Neuronal stem cell (in vitro differentiated cells): ENCODE measurements at regions not wholly inside any gene's neighbourhood (a gene's known extent, or its start where the extent isn't known, plus 50 kb on each side); places are given as distances from the start of the nearest gene placed in this dataset.

Experiments
- DNase-seq: peaks from one replicate; pipeline ENCODE4 v3.0.0-alpha.2; 2013; ENCODE audit warnings: low spot score
- H2AFZ ChIP-seq: one replicate; pipeline ENCODE4 v1.6.1; 2013; ENCODE audit warnings: mild to moderate bottlenecking, low read length, inconsistent platforms
- H2AK5ac ChIP-seq: 2 replicates; pipeline ENCODE4 v1.6.1; 2013; ENCODE audit warnings: low read depth, mild to moderate bottlenecking, inconsistent platforms, low read length, moderate library complexity, mixed read lengths
- H2BK120ac ChIP-seq: 2 replicates; pipeline ENCODE4 v1.6.1; 2013; ENCODE audit warnings: low read depth, mild to moderate bottlenecking, inconsistent platforms, low read length, moderate library complexity, mixed read lengths
- H2BK12ac ChIP-seq: one replicate; pipeline ENCODE4 v1.6.1; 2013; ENCODE audit warnings: low read length, inconsistent platforms
- H2BK15ac ChIP-seq: 2 replicates; pipeline ENCODE4 v1.6.1; 2013; ENCODE audit warnings: mild to moderate bottlenecking, low read length, inconsistent platforms, mixed read lengths
- H2BK5ac ChIP-seq: one replicate; pipeline ENCODE4 v1.6.1; 2013; ENCODE audit warnings: inconsistent platforms, mild to moderate bottlenecking, low read length, moderate library complexity
- H3K14ac ChIP-seq: one replicate; pipeline ENCODE4 v1.6.1; 2013; ENCODE audit warnings: low read length, inconsistent platforms
- H3K18ac ChIP-seq: 2 replicates; pipeline ENCODE4 v1.6.1; 2013; ENCODE audit warnings: low read length, inconsistent platforms
- H3K23ac ChIP-seq: 2 replicates; pipeline ENCODE4 v1.6.1; 2013; ENCODE audit warnings: low read depth, mild to moderate bottlenecking, mixed read lengths, low read length, inconsistent platforms; ENCODE audit not compliant: poor library complexity
- H3K27ac ChIP-seq: replicated peaks from 3 replicates; pipeline ENCODE4 v1.5.1; 2013; ENCODE audit warnings: low read length, inconsistent platforms
- H3K27me3 ChIP-seq, 3 experiments: 2 replicates each; pipeline ENCODE4 v1.6.1; 2013; ENCODE audit warnings: low read length in 3 of 3, mild to moderate bottlenecking in 2 of 3, inconsistent platforms in 1 of 3, low read depth in 1 of 3, mixed read lengths in 1 of 3, moderate library complexity in 1 of 3; ENCODE audit not compliant: control insufficient read depth in 3 of 3, insufficient read depth in 3 of 3
- H3K36me3 ChIP-seq, 2 donors: replicated peaks in 1 of 2; 2 replicates each; pipeline ENCODE4 v1.6.1; 2013; ENCODE audit warnings: low read length in 2 of 2; ENCODE audit not compliant: control insufficient read depth in 2 of 2, insufficient read depth in 2 of 2
- H3K4ac ChIP-seq: 2 replicates; pipeline ENCODE4 v1.6.1; 2013; ENCODE audit warnings: inconsistent platforms, mild to moderate bottlenecking, low read length, moderate library complexity
- H3K4me1 ChIP-seq, 2 donors: 1 replicate in 1 of 2; 2 replicates in 1 of 2; pipeline ENCODE4 v1.6.1; 2013; ENCODE audit warnings: low read length in 2 of 2, low read depth in 1 of 2; ENCODE audit not compliant: control insufficient read depth in 2 of 2, insufficient read depth in 1 of 2
- H3K4me2 ChIP-seq: one replicate; pipeline ENCODE4 v1.6.1; 2013; ENCODE audit warnings: mild to moderate bottlenecking, low read length, inconsistent platforms; ENCODE audit not compliant: insufficient read depth, poor library complexity, severe bottlenecking
- H3K4me3 ChIP-seq, 2 donors: 2 replicates each; pipeline ENCODE4 v1.5.1; 2013; ENCODE audit warnings: low read length in 2 of 2, mild to moderate bottlenecking in 2 of 2, inconsistent platforms in 1 of 2, moderate library complexity in 1 of 2
- H3K79me1 ChIP-seq: one replicate; pipeline ENCODE4 v1.6.1; 2013; ENCODE audit warnings: low read depth, mild to moderate bottlenecking, inconsistent platforms, low read length, moderate library complexity
- H3K9ac ChIP-seq: one replicate; pipeline ENCODE4 v1.6.1; 2013; ENCODE audit warnings: mild to moderate bottlenecking, low read depth, low read length, inconsistent platforms; ENCODE audit not compliant: poor library complexity
- H3K9me3 ChIP-seq, 2 donors: replicated peaks in 1 of 2; 2 replicates each; pipeline versions ENCODE3 to v1.6.1; 2013; ENCODE audit warnings: low read length in 2 of 2, mild to moderate bottlenecking in 2 of 2, inconsistent platforms in 1 of 2, low read depth in 1 of 2, mixed read lengths in 1 of 2, moderate library complexity in 1 of 2; ENCODE audit not compliant: control insufficient read depth in 2 of 2, insufficient read depth in 1 of 2
- H4K8ac ChIP-seq: one replicate; pipeline ENCODE4 v1.6.1; 2013; ENCODE audit warnings: low read depth, mild to moderate bottlenecking, inconsistent platforms, low read length, moderate library complexity
- H4K91ac ChIP-seq: one replicate; pipeline ENCODE4 v1.6.1; 2013; ENCODE audit warnings: low read length, low read depth, mild to moderate bottlenecking, inconsistent platforms; ENCODE audit not compliant: poor library complexity
- WGBS, 2 donors: extraction: QIAGEN DNeasy Blood & Tissue Kit; methylation state at CpG; one replicate each; pipeline ENCODE4 v1.1.7; 2013; ENCODE audit warnings: missing lambda C conversion rate in 2 of 2, mixed read lengths in 1 of 2; ENCODE audit not compliant: insufficient read length in 2 of 2, insufficient replicate concordance in 1 of 2; ENCODE audit errors: extremely low coverage in 2 of 2; 5-methylcytosine and 5-hydroxymethylcytosine counted together

- no peak overlapping the region for H2AFZ ChIP-seq
- no peaks in the 10 kb centered on the region for H3K36me3 ChIP-seq
- no peak overlapping the region for H2BK5ac ChIP-seq
- no peak overlapping the region for H3K27ac ChIP-seq
- no peak overlapping the region for H3K23ac ChIP-seq
- H3K14ac ChIP-seq = no peak overlapping the region
- no peak overlapping the region for H3K4me2 ChIP-seq
- no peak overlapping the region for H3K9ac ChIP-seq
- DNase-seq = no peak
- H3K4me1 ChIP-seq = peaks cover 10 to 19% of the 10 kb centered on the region in 2 donors
- no peaks in the 10 kb centered on the region for H3K79me1 ChIP-seq
- no CpG with 5 or more reads among the region's 1 CpG for WGBS, 2 donors
- no peaks in the 10 kb centered on the region for H3K9me3 ChIP-seq
- no peak overlapping the region for H3K4ac ChIP-seq
- H3K18ac ChIP-seq = no peak overlapping the region
- no peak overlapping the region for H4K91ac ChIP-seq
- no peak overlapping the region for H4K8ac ChIP-seq
- no peaks in the 10 kb centered on the region for H3K27me3 ChIP-seq
- no peak overlapping the region for H2BK120ac ChIP-seq
- H2AK5ac ChIP-seq = no peak overlapping the region
- no peak overlapping the region for H3K4me3 ChIP-seq
- H2BK12ac ChIP-seq = no peak overlapping the region
- H2BK15ac ChIP-seq = no peak overlapping the region
Measured at GRCh38 chr11:92714111-92714510, 255.3 kb upstream of the MTNR1B start.

GRCh38 chr11:92717240-92717639 lies 252.2 kb upstream of the MTNR1B start:
- H2AK5ac ChIP-seq = no peak overlapping the region
- no peak for DNase-seq
- no CpG with 5 or more reads among the region's 1 CpG for WGBS, 2 donors

GRCh38 chr11:92720385-92720784 lies 249.1 kb upstream of the MTNR1B start:
- no peak overlapping the region for H3K18ac ChIP-seq
- H2BK15ac ChIP-seq = no peak overlapping the region
- H3K4me3 ChIP-seq = no peak overlapping the region
- no CpG with 5 or more reads among the region's 3 CpGs for WGBS, 2 donors
- no peaks in the 10 kb centered on the region for H3K79me1 ChIP-seq
- no peaks in the 10 kb centered on the region for H3K4me1 ChIP-seq
- no peak overlapping the region for H2AK5ac ChIP-seq
- H3K36me3 ChIP-seq = no peaks in the 10 kb centered on the region
- no peak overlapping the region for H2BK120ac ChIP-seq
- no peak overlapping the region for H3K27ac ChIP-seq
- H4K91ac ChIP-seq = no peak overlapping the region
- no peak overlapping the region for H2AFZ ChIP-seq
- no peak overlapping the region for H3K4ac ChIP-seq
- H3K9me3 ChIP-seq = peaks cover 0 to 22% of the 10 kb centered on the region in 2 donors
- no peak overlapping the region for H3K23ac ChIP-seq
- H3K14ac ChIP-seq = no peak overlapping the region
- DNase-seq = no peak
- no peak overlapping the region for H2BK5ac ChIP-seq
- H4K8ac ChIP-seq = no peak overlapping the region
- H3K4me2 ChIP-seq = no peak overlapping the region
- no peaks in the 10 kb centered on the region for H3K27me3 ChIP-seq
- no peak overlapping the region for H2BK12ac ChIP-seq
- H3K9ac ChIP-seq = no peak overlapping the region

More at GRCh38 chr11:92717240-92717639, 252.2 kb upstream of the MTNR1B start:
- Histone ChIP-seq H2AFZ (no peak overlapping the region), H3K4ac (no peak overlapping the region), H3K14ac (no peak overlapping the region), H3K4me2 (no peak overlapping the region), H3K23ac (no peak overlapping the region), H2BK120ac (no peak overlapping the region), H3K27ac (no peak overlapping the region), H4K91ac (no peak overlapping the region), H2BK5ac (no peak overlapping the region), H3K4me3 (no peak overlapping the region), H3K27me3 (no peaks in the 10 kb centered on the region), H3K79me1 (no peaks in the 10 kb centered on the region), H2BK12ac (no peak overlapping the region), H3K18ac (no peak overlapping the region), H3K9ac (no peak overlapping the region), H2BK15ac (no peak overlapping the region), H3K36me3 (no peaks in the 10 kb centered on the region), H3K9me3 (peaks cover 0 to 6% of the 10 kb centered on the region in 2 donors), H3K4me1 (peaks cover 6 to 17% of the 10 kb centered on the region in 2 donors), H4K8ac (no peak overlapping the region)

- Histone ChIP-seq H3K4me2 (no peak overlapping the region), H3K27me3 (no peaks in the 10 kb centered on the region), H3K23ac (no peak overlapping the region), H4K8ac (no peak overlapping the region), H2BK120ac (no peak overlapping the region), H3K4ac (no peak overlapping the region), H2AFZ (no peak overlapping the region), H3K36me3 (no peaks in the 10 kb centered on the region), H3K9ac (no peak overlapping the region), H3K18ac (no peak overlapping the region), H3K27ac (no peak overlapping the region), H4K91ac (no peak overlapping the region), H3K79me1 (no peaks in the 10 kb centered on the region), H3K9me3 (peaks cover 0 to 24% of the 10 kb centered on the region in 2 donors), H2BK5ac (no peak overlapping the region), H2BK15ac (no peak overlapping the region), H3K4me3 (no peak overlapping the region), H2AK5ac (no peak overlapping the region), H3K4me1 (peaks cover 0 to 5% of the 10 kb centered on the region in 2 donors), H2BK12ac (no peak overlapping the region), H3K14ac (no peak overlapping the region)
- WGBS, 2 donors = no CpG with 5 or more reads among the region's 1 CpG
- no peak for DNase-seq
Measured at GRCh38 chr11:92725352-92725751, 244.1 kb upstream of the MTNR1B start.
